HepG2 (cell line): ENCODE measurements at regions not wholly inside any gene's neighbourhood (a gene's known extent, or its start where the extent isn't known, plus 50 kb on each side); places are given as distances from the start of the nearest gene placed in this dataset.

Source experiments
- ATAC-seq: fragments of 200-7000 bp; cut with Tn5 transposase; 3 replicates; pipeline ENCODE4 v1.9.1; 2020; ENCODE audit warnings: mild to moderate bottlenecking, moderate library complexity
- BruUV-seq: library from RNA; stranded (reverse); fragments of 400-500 nt; replicated peaks from 2 replicates; lab custom pipeline; 2021; lab: Mats Ljungman, UMichigan
- CTCF ChIA-PET: fragments of 300-600 bp; formaldehyde crosslinking; extraction: SDS; loops from one replicate; lab custom pipeline; 2021; ENCODE audit warnings: low total read pairs, inconsistent platforms, low intra/inter-chr PET ratio; lab: Yijun Ruan, JAX
- POLR2A ChIA-PET: fragments of 350-600 bp; sonication (Branson Sonifier 250); formaldehyde crosslinking; loops from one replicate; lab custom pipeline; 2020; ENCODE audit warnings: antibody characterized with exemption, inconsistent platforms; lab: Yijun Ruan, JAX
- DNase-seq: peaks from one replicate; pipeline ENCODE4 v3.0.0-alpha.2; 2015; ENCODE audit warnings: low spot score
- FAIRE-seq: peaks from 3 replicates; lab custom pipeline; 2011; peaks lifted over from hg19 to GRCh38; lab: Jason Lieb, UNC
- H2AFZ ChIP-seq: one replicate; pipeline ENCODE4 v1.6.1; 2011; ENCODE audit warnings: low read length, inconsistent platforms
- H3K27ac ChIP-seq: fragments of 300-600 bp; 3 replicates; pipeline ENCODE4 v1.8.0; 2011; ENCODE audit warnings: mixed run types, mild to moderate bottlenecking, mixed read lengths, low read length, inconsistent platforms; ENCODE audit not compliant: insufficient read depth; ENCODE audit errors: extremely low read length
- H3K27me3 ChIP-seq, 2 experiments: fragments of 200-600 bp in 1 of 2; 2 replicates in 1 of 2; 3 replicates in 1 of 2; pipeline versions ENCODE4 v1.6.0 to v1.8.0; 2011; ENCODE audit warnings: low read length in 2 of 2, mild to moderate bottlenecking in 2 of 2, moderate library complexity in 2 of 2, inconsistent platforms in 1 of 2; ENCODE audit not compliant: insufficient read depth in 2 of 2, control insufficient read depth in 1 of 2
- H3K36me3 ChIP-seq, 2 experiments: fragments of 200-600 bp in 1 of 2; replicated peaks in 1 of 2; 2 replicates in 1 of 2; 3 replicates in 1 of 2; pipeline versions ENCODE4 v1.5.1 to v1.8.0; 2011; ENCODE audit warnings: low read length in 2 of 2, inconsistent platforms in 1 of 2; ENCODE audit not compliant: insufficient read depth in 2 of 2, control insufficient read depth in 1 of 2
- H3K4me1 ChIP-seq: 2 replicates; pipeline ENCODE4 v1.5.1; 2012; ENCODE audit warnings: low read length, inconsistent platforms; ENCODE audit not compliant: insufficient read depth
- H3K4me2 ChIP-seq: 2 replicates; pipeline ENCODE4 v1.6.0; 2011; ENCODE audit warnings: low read depth, low read length, inconsistent platforms
- H3K4me3 ChIP-seq, 3 experiments: fragments of 200-600 bp in 1 of 3; sonication (generic), shearing (Covaris generic) in 1 of 3; replicated peaks in 1 of 3; 2 replicates each; pipeline ENCODE4 v1.5.1; 2011 to 2016; ENCODE audit warnings: low read length in 3 of 3, inconsistent platforms in 2 of 3, low read depth in 2 of 3, mild to moderate bottlenecking in 2 of 3, control low read depth in 1 of 3, mixed read lengths in 1 of 3; ENCODE audit not compliant: insufficient read depth in 1 of 3
- H3K79me2 ChIP-seq: one replicate; pipeline ENCODE4 v1.6.1; 2011; ENCODE audit warnings: low read length, inconsistent platforms; ENCODE audit not compliant: insufficient read depth
- H3K9ac ChIP-seq: 2 replicates; pipeline ENCODE4 v1.6.0; 2011; ENCODE audit warnings: mild to moderate bottlenecking, low read depth, low read length, inconsistent platforms; ENCODE audit not compliant: insufficient read depth
- H3K9me3 ChIP-seq: 2 replicates; pipeline ENCODE4 v1.5.1; 2012; ENCODE audit warnings: mild to moderate bottlenecking, low read length
- H4K20me1 ChIP-seq: 2 replicates; pipeline ENCODE4 v1.6.0; 2011; ENCODE audit warnings: inconsistent platforms, mild to moderate bottlenecking, low read length, moderate library complexity; ENCODE audit not compliant: insufficient read depth
- ASH2L ChIP-seq: fragments of 300-600, 200-600 bp; sonication (generic); IDR thresholded peaks from 2 replicates; pipeline ENCODE4 v1.7.0; 2017; ENCODE audit warnings: low read depth, mild to moderate bottlenecking, moderate library complexity, mixed read lengths, low read length; ENCODE audit not compliant: insufficient read length
- MTA3 ChIP-seq: sonication (generic); formaldehyde crosslinking; IDR thresholded peaks from 2 replicates; pipeline ENCODE4 v1.4.0; 2020; ENCODE audit warnings: missing genetic modification reagents
- PCBP1 ChIP-seq: fragments of 200-400 bp; formaldehyde crosslinking; IDR thresholded peaks from 2 replicates; pipeline ENCODE4 v1.6.1; 2017; ENCODE audit warnings: mild to moderate bottlenecking, low read depth, low read length, borderline replicate concordance
- ZNF251 ChIP-seq: sonication (generic); formaldehyde crosslinking; IDR thresholded peaks from 2 replicates; pipeline ENCODE4 v1.9.0; 2021; ENCODE audit warnings: mild to moderate bottlenecking, missing genetic modification reagents
- WGBS: methylation state at CpG from one replicate; pipeline ENCODE4 v1.1.6; 2017; ENCODE audit warnings: low lambda C conversion rate; 5-methylcytosine and 5-hydroxymethylcytosine counted together
- in situ Hi-C: cut with HindIII; loops from 2 replicates; pipeline ENCODE4 v1.10.0; 2017; ENCODE audit warnings: low pct_unique_long_range_greater_than_20kb; ENCODE audit not compliant: extremely low pct_ligation_motif_present
- intact Hi-C: fragments of 100-400 bp; cut with micrococcal nuclease; formaldehyde crosslinking; loops from one replicate; pipeline ENCODE4 v1.10.0; 2022; ENCODE audit not compliant: unreplicated experiment
- TF ChIP-seq, protein P1 (sequence below), 2 experiments: sonication (generic) in 1 of 2; formaldehyde crosslinking in 1 of 2; IDR thresholded peaks; 2 replicates each; pipeline versions ENCODE4 v1.6.1 to v1.9.0; 2014 to 2022; ENCODE audit warnings: antibody characterized with exemption in 1 of 2, borderline replicate concordance in 1 of 2, inconsistent platforms in 1 of 2, low read depth in 1 of 2, missing genetic modification reagents in 1 of 2

DNA sequence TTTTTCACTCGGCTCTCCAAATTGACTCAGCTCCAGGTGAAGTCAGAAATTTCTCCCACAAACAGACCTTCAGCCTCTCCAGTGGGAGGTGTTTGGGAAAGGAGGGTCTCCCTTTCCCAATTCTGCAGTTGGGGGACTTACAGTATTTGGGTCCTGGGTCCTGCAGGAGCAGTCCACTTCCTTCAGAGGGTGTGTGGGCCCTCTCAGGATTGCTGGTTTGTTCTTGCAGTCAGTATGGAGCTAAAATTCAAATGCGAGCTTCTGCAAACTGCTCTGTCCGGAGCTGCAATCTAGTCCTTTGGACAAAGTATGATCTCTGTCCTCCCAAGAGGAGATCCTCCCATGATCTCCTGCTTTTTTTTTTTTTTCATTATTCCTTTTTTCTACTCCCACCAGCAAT is 87.9 kb upstream of the MSTN start:
- no peak for TF ChIP-seq ASH2L
- TF ChIP-seq ZNF251 (CRISPR knock-in tag) = no peak
- no peak for TF ChIP-seq MTA3
- TF ChIP-seq, protein P1, sequence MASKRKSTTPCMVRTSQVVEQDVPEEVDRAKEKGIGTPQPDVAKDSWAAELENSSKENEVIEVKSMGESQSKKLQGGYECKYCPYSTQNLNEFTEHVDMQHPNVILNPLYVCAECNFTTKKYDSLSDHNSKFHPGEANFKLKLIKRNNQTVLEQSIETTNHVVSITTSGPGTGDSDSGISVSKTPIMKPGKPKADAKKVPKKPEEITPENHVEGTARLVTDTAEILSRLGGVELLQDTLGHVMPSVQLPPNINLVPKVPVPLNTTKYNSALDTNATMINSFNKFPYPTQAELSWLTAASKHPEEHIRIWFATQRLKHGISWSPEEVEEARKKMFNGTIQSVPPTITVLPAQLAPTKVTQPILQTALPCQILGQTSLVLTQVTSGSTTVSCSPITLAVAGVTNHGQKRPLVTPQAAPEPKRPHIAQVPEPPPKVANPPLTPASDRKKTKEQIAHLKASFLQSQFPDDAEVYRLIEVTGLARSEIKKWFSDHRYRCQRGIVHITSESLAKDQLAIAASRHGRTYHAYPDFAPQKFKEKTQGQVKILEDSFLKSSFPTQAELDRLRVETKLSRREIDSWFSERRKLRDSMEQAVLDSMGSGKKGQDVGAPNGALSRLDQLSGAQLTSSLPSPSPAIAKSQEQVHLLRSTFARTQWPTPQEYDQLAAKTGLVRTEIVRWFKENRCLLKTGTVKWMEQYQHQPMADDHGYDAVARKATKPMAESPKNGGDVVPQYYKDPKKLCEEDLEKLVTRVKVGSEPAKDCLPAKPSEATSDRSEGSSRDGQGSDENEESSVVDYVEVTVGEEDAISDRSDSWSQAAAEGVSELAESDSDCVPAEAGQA (IDR thresholded peaks at IDR 0.05; ENCODE audit: low read depth) = no peak
- TF ChIP-seq, protein P1 (CRISPR knock-in tag; IDR thresholded peaks at IDR 0.05; ENCODE audit: borderline replicate concordance) = no peak
- TF ChIP-seq PCBP1 = no peak
- DNase-seq (no peak), ATAC-seq (peak; percentile 60), FAIRE-seq (no peak)
- H3K4me1 ChIP-seq = no peaks in the 10 kb centered on the region
- ChIA-PET CTCF (no interaction called here), POLR2A (no interaction called here)
- H4K20me1 ChIP-seq = no peaks in the 10 kb centered on the region
- intact Hi-C loops = no loop called here
- H3K79me2 ChIP-seq = no peaks in the 10 kb centered on the region
- in situ Hi-C loops = no loop called here
- no peak overlapping the region for H2AFZ ChIP-seq
- no TSS peak for BruUV-seq
- H3K36me3 ChIP-seq = no peaks in the 10 kb centered on the region
- H3K4me2 ChIP-seq = 0 out of 2 replicates have a peak overlapping the region, but pooled peaks have one; percentile 2
- H3K27ac ChIP-seq = no peak overlapping the region
- H3K9ac ChIP-seq = no peak overlapping the region
- WGBS = 22% methylated on average over 3 of the region's 3 CpGs
- H3K27me3 ChIP-seq = no peaks in the 10 kb centered on the region
- no peak overlapping the region for H3K4me3 ChIP-seq
- H3K9me3 ChIP-seq = no peaks in the 10 kb centered on the region
